ENCODE measurements at regions not wholly inside any gene's neighbourhood (a gene's known extent, or its start where the extent isn't known, plus 50 kb on each side); places are given as distances from the start of the nearest gene placed in this dataset.

GRCh38 chr6:40779409-40779808 lies 192.2 kb upstream of the LRFN2 start:
- no peak overlapping the region for H3K4me3 ChIP-seq (replicated peaks; ENCODE audit: low read depth, low read length)
- TF ChIP-seq CTCF (IDR thresholded peaks at IDR 0.05; ENCODE audit: insufficient read depth, low read length, poor library complexity, severe bottlenecking), result no peak
- peaks cover 2% of the 10 kb centered on the region; the same call in 1 of the 2 replicates for H3K27me3 ChIP-seq (replicated peaks; ENCODE audit: control insufficient read depth, insufficient read depth, low read length)
- DNase-seq (ENCODE audit: extremely low read depth, insufficient read length), result no peak
- no peaks in the 10 kb centered on the region for H3K36me3 ChIP-seq (ENCODE audit: control insufficient read depth, insufficient read depth, low read length)

DNA sequence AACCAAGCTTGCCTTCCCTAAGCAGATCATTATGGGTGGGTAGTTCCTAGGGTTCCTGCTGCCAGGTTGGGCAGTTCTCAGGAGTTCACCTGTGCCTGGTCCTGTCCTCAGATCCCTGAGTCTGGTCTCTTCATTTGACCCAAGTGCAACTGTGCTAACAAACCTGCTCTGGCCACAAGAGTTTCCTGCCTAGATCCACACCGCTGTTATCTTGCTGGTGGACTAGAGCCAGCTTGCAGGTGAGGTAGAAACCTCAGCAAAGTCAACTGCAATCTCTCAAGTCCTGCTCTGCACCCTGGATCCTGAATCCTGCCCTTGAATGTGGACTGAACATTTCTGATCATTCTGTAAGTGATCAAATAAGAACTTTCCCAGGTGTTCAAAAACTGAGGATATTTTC lies 191.8 kb upstream of the LRFN2 start:
- no peak overlapping the region for H3K4me3 ChIP-seq (replicated peaks; ENCODE audit: low read depth, low read length)
- H3K27me3 ChIP-seq (replicated peaks; ENCODE audit: control insufficient read depth, insufficient read depth, low read length), result peaks cover 2% of the 10 kb centered on the region
- H3K36me3 ChIP-seq (ENCODE audit: control insufficient read depth, insufficient read depth, low read length), result no peaks in the 10 kb centered on the region
- no peak for DNase-seq (ENCODE audit: extremely low read depth, insufficient read length)
- TF ChIP-seq CTCF (IDR thresholded peaks at IDR 0.05; ENCODE audit: insufficient read depth, low read length, poor library complexity, severe bottlenecking), result no peak

- no peak for DNase-seq (ENCODE audit: extremely low read depth, insufficient read length)
- no peak for TF ChIP-seq CTCF (IDR thresholded peaks at IDR 0.05; ENCODE audit: insufficient read depth, low read length, poor library complexity, severe bottlenecking)
- Histone ChIP-seq H3K4me3 (replicated peaks; ENCODE audit: low read depth, low read length) (no peak overlapping the region), H3K27me3 (replicated peaks; ENCODE audit: control insufficient read depth, insufficient read depth, low read length) (peaks cover 2% of the 10 kb centered on the region), H3K36me3 (ENCODE audit: control insufficient read depth, insufficient read depth, low read length) (no peaks in the 10 kb centered on the region)
Measured at GRCh38 chr6:40778196-40778595, 191.0 kb upstream of the LRFN2 start.

DNA sequence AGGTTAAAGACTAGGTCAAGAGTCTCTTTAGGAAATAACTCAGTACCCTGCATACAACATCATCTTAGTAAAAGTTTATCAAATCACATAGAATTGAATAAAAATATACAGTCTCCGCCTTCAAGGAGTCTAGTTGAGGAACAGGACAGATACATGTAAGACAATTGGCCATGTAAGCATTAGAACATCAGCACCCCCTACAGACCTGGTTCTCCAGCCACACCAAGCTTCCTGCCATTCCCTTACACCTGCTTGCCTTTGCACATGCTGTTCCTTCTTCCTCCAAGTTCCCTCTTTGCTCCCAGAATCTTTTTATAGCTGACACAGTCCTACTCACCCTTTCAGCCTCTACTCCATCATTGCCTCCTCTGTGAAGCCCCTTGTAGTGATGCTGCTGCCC lies 187.8 kb upstream of the LRFN2 start:
- Histone ChIP-seq H3K27me3 (replicated peaks; ENCODE audit: control insufficient read depth, insufficient read depth, low read length) (peaks cover 4% of the 10 kb centered on the region), H3K4me3 (replicated peaks; ENCODE audit: low read depth, low read length) (no peak overlapping the region), H3K36me3 (ENCODE audit: control insufficient read depth, insufficient read depth, low read length) (no peaks in the 10 kb centered on the region)
- DNase-seq (ENCODE audit: extremely low read depth, insufficient read length), result no peak
- peak; percentile 20 for TF ChIP-seq CTCF (IDR thresholded peaks at IDR 0.05; ENCODE audit: insufficient read depth, low read length, poor library complexity, severe bottlenecking)

- no peak for TF ChIP-seq CTCF (IDR thresholded peaks at IDR 0.05; ENCODE audit: insufficient read depth, low read length, poor library complexity, severe bottlenecking)
- peaks cover 5% of the 10 kb centered on the region for H3K27me3 ChIP-seq (replicated peaks; ENCODE audit: control insufficient read depth, insufficient read depth, low read length)
- H3K36me3 ChIP-seq (ENCODE audit: control insufficient read depth, insufficient read depth, low read length), result no peaks in the 10 kb centered on the region
- DNase-seq (ENCODE audit: extremely low read depth, insufficient read length), result no peak
- no peak overlapping the region for H3K4me3 ChIP-seq (replicated peaks; ENCODE audit: low read depth, low read length)
Measured at GRCh38 chr6:40770794-40771193, 183.6 kb upstream of the LRFN2 start.

DNA sequence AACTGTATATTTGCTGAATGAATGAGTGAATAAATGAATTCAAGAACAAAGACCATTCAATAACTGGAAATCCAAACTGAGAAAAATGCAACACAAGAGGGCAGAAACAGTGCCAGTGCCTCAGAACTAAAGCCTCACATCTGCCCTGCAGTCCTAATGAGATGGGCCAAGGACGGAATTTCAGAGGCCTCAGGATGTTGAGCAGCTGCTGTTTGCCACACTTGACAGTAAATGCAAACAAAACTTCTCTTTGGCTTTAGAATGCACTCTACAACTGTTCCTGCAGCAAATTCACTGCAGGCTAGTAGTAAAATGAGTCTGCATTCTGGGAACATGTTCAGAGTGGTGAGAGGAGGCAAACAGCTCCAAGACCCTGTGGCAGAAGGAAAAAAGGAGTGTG lies 177.6 kb upstream of the LRFN2 start:
- no peaks in the 10 kb centered on the region for H3K36me3 ChIP-seq (ENCODE audit: control insufficient read depth, insufficient read depth, low read length)
- peaks cover 1% of the 10 kb centered on the region; the same call in 1 of the 2 replicates for H3K27me3 ChIP-seq (replicated peaks; ENCODE audit: control insufficient read depth, insufficient read depth, low read length)
- H3K4me3 ChIP-seq (replicated peaks; ENCODE audit: low read depth, low read length), result no peak overlapping the region
- no peak for TF ChIP-seq CTCF (IDR thresholded peaks at IDR 0.05; ENCODE audit: insufficient read depth, low read length, poor library complexity, severe bottlenecking)
- no peak for DNase-seq (ENCODE audit: extremely low read depth, insufficient read length)

Data from GM06990 (cell line).